Fibroblast of peridontal ligament (primary cell): ENCODE measurements at regions not wholly inside any gene's neighbourhood (a gene's known extent, or its start where the extent isn't known, plus 50 kb on each side); places are given as distances from the start of the nearest gene placed in this dataset.

Experiments used
- DNase-seq: peaks from one replicate; pipeline ENCODE4 v3.0.0-alpha.2; 2010; ENCODE audit errors: extremely low read depth

- DNase-seq = no peak
These were observed 245.3 kb downstream of the HS3ST1 start for GRCh38 chr4:11183356-11183740.

DNA sequence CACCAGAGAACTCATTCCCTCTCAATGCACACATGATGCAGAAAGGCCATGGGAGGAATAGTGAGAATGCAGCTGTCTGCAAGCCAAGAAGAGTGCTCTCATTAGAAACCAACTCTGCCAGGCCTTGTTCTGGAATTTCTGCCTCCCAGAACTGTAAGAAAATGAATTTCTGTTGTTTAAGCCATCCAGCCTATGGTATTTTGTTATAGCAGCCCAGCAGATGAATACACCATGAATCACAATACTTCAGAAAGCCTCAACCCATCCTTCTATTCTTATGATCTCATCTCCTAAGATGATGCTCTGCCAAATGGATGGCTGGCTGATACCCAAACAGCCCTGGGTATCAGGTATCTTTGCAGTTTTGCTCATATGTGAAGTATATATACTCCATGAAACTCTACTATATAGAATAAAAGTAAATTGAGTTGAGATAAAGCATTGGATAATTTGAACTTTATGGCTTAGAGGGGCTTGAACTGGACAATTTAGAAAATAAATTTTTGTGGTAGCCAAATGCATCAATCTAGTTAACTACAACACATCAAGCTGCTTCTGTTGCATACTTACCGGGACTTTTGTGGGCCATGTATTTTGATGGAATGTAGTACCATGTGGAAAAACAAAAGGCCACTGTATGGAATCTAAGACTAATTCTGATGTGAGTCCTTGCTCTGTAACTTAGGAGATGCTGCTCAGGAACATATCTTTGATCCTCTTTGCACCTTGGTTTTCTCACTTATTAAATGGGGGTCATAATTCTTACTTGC is 245.9 kb downstream of the HS3ST1 start:
- peak; percentile 2 for DNase-seq

- no peak for DNase-seq
These were observed 246.7 kb downstream of the HS3ST1 start for GRCh38 chr4:11182031-11182430.

- no peak for DNase-seq
These were observed 248.9 kb downstream of the HS3ST1 start for GRCh38 chr4:11179796-11180195.

GRCh38 chr4:11178433-11178832 is 250.3 kb downstream of the HS3ST1 start:
- DNase-seq = no peak

DNA sequence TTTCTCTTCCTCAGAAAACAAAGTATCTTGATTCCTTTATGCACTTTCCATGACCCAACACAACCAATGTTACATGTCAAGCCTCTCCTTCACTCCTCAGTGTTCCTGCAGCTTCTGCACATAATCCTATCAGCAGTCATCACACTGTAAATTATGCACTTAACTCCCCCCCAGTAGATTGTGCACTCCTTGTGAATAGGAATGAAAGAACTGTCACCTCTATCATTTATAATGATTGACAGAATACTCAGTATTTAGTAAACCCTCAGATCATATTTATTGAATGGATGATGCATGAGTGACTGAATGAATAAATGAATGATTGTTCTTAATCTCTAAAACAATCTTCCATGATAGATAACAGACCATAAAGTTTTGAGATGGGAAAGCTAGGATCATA is 253.3 kb downstream of the HS3ST1 start:
- DNase-seq = no peak

- no peak for DNase-seq
These were observed 262.1 kb downstream of the HS3ST1 start for GRCh38 chr4:11166606-11167005.

GRCh38 chr4:11166034-11166433 is 262.7 kb downstream of the HS3ST1 start:
- DNase-seq = no peak

DNA sequence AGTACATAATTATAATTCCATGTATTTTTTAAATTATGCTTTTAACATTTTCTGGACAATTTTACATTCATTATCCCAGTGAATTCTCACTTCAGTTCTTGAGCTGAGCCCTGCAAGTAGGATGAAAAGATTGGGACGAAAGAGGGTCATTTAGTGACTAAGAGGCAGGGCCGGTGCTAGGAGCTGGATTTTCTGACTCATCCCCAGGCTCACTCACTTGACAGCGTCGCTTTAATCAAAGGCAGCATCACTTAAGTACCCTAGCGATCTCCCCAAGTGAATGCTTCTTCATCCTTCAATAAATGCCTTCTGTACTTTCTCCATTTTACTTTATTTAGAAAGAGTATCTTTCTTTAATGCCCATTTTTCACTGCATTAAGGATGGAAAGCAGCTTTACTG is 263.6 kb downstream of the HS3ST1 start:
- no peak for DNase-seq

- DNase-seq = no peak
These were observed 268.4 kb downstream of the HS3ST1 start for GRCh38 chr4:11160288-11160687.

DNA sequence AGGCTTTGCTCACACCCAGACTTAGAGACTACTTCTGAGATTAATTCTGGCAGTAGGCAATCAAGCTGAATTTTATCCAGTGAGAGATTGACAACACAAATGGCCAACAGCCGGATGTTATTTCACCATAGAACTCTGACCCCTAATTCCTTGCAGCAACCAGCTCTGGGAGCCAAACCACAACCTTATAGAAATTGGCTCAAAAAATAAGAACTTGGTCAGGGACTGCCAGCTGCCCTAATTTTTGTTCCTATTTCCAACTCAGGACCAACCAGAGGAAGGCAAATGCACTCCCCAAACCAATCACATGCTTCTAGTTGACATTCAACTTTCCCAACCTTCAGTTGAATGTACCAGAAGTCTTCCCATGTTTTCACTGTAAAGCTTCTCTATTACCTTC is 269.7 kb downstream of the HS3ST1 start:
- no peak for DNase-seq

DNA sequence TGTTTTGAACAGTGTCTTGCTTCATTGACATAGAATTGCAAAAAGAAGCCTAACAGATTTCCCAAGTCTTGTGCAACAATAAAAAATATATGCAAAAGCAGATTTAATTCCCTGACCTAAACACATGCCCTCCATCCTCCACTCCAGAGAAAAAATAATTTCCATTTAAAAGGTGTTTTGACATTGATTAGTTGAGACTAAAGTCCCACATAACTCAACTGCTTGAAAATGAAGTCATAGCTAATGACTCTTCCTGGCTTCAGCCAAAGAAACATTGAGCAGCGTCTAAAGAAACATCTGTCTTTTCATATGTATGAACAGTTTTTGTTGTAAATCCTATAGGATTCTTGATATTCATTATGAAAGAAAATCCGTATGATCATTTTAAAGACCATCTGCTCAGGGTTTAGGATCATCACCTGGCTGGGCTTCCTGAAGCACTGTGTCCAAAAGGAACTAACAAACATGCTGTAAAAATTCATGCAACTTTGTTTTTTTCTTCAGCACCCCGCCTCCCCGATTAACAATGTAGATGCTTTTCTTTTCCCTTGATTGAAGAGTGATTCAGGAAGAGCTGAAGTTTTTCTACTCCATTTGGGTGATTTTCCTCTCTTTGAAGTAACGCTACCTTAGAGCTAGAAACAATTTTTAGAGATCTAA is 273.4 kb downstream of the HS3ST1 start:
- no peak for DNase-seq

DNA sequence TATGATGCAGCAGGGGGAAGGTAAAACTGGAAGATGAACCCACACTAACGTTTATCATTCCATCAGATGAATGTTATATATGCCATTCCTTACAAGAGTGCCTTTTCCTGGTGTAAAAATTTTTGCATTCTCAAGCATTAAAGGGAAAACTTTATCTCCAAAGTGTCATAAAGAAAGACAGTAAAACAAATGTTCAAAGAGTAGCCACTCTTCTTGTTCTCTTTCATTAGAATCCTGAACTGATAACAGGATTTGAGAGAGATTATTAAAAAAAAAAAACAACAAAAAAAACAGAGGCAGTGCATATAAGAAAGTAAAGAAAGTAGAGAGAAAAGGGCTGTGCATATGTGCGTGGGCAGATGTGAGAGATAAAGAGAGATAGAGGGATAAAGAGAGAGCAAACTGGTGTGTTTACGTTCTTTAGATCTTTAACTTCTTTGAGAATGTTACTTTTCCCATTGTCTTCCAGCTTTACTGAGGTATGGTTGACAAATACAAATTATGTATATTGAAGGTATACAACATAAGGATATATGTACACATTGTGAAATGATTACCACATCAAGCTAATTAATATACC is 275.4 kb downstream of the HS3ST1 start:
- no peak for DNase-seq

GRCh38 chr4:11152684-11153083 is 276.0 kb downstream of the HS3ST1 start:
- no peak for DNase-seq

GRCh38 chr4:11151500-11151899 is 277.2 kb downstream of the HS3ST1 start:
- no peak for DNase-seq

DNA sequence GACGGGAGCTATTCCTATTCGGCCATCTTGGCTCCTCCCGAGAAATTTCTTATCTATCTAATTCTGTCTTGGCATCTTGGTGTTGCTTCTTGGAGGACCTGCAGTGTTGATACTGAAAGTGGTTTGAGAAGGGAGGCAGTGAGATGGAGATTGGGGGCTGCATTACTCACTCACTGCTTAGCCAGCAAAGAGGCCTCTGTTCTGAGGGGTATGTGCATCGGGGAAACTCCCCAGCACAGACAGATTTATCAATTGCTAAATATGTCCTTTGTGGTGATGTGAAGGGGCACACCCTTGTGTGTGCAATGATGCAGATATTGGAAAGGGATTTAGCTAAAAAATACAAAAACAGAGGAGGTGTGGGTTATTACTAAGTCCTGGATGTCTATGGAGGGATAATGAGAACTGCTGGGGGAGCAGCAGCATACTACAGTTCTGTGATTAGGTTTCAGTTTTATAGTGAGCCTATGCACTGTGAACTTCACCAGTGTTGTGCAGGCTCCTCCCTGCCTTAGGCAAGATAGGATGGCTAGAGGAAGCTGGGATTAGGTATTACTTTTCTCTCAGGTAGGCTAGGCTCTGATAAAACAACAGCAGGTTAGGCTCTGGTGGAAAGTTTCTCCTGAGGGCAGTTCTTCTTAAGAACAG is 279.0 kb downstream of the HS3ST1 start:
- DNase-seq = no peak

DNA sequence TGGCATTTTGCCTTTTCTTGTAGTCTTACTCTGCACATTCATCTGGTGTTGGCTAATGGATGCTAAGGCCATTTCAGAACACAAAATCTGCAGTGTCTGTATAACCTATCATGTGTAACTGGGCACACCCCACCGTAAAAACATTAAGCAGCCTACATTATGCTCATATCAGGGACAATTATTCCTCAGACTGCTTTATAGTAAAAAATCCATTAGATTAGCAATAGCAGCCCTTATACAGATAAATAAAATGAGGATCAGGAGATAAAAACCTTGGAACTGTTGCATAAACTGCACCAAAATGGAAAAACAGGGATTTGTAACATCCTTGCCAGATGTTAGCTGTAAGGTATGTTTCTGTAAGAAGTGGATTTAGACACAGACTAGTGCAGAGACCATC is 288.8 kb downstream of the HS3ST1 start:
- DNase-seq = no peak

DNA sequence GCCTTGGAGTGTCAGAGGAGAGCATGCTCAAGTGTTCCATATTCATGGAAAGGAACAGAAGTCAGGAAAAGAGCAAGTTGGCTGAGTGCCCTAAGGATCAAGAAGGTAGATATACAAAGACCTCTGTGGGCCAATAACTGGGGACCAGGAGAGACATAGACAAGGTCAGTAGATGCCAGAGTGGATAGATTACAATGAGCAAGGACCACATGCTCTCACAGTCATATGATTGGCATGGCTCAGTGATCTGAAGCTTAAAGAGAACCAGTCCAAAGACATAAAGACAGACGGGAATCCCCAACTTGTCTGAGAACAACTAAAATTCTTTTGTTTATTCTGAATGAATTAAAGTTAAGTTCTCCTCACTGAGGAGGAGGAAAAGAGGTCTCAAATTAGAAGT is 289.7 kb downstream of the HS3ST1 start:
- DNase-seq = no peak

DNA sequence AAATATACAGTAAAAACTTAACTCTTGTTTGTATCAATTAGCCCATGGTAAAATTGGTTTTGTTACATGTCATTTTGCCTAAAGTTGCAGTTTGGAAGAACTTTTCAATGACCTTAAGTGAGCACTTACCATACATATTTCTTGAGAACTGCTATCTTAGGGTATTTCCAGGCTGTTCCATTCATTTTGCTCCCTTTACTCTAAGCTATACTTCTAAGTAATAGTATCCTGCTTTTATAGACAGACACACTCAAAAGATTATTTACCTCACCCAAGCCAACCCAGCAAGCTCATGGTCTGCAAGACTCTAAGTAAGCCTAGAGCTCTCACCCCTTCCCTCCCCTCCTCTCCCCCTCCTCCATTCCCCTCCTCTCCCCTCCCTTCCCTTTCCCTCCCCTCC is 294.0 kb downstream of the HS3ST1 start:
- DNase-seq = no peak

DNA sequence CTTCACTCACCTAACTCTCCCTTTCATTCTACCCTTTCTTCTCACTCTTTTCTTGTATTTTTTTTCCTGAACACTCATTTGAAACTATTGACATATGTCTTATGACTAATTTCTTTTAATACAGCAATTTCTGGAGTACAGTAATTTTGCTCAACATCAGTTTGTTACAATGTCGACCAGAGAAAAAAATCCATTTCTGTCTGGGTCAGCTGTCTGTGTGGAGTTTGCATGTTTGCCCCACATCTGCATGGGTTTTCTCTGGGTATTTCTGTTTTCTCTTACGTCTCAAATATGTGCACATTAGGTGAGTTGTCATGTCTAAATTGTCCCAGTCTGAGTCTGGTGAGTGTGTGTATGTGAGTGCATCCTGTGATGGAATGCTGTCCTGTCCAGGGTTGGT is 294.8 kb downstream of the HS3ST1 start:
- DNase-seq = no peak

DNA sequence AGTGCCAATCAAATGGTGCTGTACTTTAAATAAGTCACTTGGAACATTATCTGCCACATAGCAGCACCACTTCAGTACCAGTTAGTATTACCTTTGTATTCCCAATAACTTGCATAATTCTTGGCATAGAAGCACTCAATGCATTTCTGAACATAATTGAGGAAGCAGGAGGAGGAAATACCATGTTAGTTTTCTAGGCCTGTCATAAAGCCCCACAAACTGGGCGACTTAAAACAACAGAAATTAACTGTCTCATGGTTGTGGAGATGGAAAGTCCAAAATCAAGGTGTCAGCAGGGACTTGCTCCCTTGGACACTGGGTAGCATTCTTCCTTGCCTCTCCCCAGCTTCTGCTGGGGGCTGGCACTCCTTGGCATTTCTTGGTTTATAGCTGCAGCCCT is 296.2 kb downstream of the HS3ST1 start:
- DNase-seq = no peak

GRCh38 chr4:11131491-11131890 is 297.2 kb downstream of the HS3ST1 start:
- DNase-seq = no peak
